WTC11 (cell line): ENCODE measurements at regions not wholly inside any gene's neighbourhood (a gene's known extent, or its start where the extent isn't known, plus 50 kb on each side); places are given as distances from the start of the nearest gene placed in this dataset.

Experiments used
- ATAC-seq: fragments of 200-7000 bp; cut with Tn5 transposase; 2 replicates; pipeline ENCODE4 v1.10.0; 2021; ENCODE audit warnings: mild to moderate bottlenecking, moderate library complexity
- CTCF ChIA-PET: fragments of 300-600 bp; sonication (Branson Sonifier 250); formaldehyde crosslinking; loops from one replicate; lab custom pipeline; 2021; ENCODE audit warnings: antibody characterized with exemption; lab: Charles Lee
- POLR2A ChIA-PET: fragments of 350-600 bp; sonication (Branson Sonifier 250); formaldehyde crosslinking; loops from one replicate; lab custom pipeline; 2021; ENCODE audit warnings: antibody characterized with exemption; lab: Charles Lee
- DNase-seq: peaks from one replicate; pipeline ENCODE4 v3.0.0; 2021; ENCODE audit warnings: low spot score
- H3K27ac Mint-ChIP-seq: 2 replicates; pipeline ENCODE4 v1.8.0; 2021; ENCODE audit warnings: mixed read lengths
- H3K27me3 Mint-ChIP-seq: 2 replicates; pipeline ENCODE4 v1.8.0; 2021; ENCODE audit warnings: low read depth, mild to moderate bottlenecking, moderate library complexity, mixed read lengths
- H3K36me3 Mint-ChIP-seq: 2 replicates; pipeline ENCODE4 v1.8.0; 2021; ENCODE audit warnings: mixed read lengths
- H3K4me1 Mint-ChIP-seq: 2 replicates; pipeline ENCODE4 v1.8.0; 2022; ENCODE audit warnings: mixed read lengths
- H3K4me3 Mint-ChIP-seq: 2 replicates; pipeline ENCODE4 v1.8.0; 2021; ENCODE audit warnings: mild to moderate bottlenecking, moderate library complexity, mixed read lengths
- H3K9me3 Mint-ChIP-seq: 2 replicates; pipeline ENCODE4 v1.8.0; 2021; ENCODE audit warnings: mixed read lengths
- EMX1 ChIP-seq: fragments of 250-450 bp; sonication (Bioruptor Pico); IDR thresholded peaks from 2 replicates; pipeline ENCODE4 v1.8.0; 2021; ENCODE audit warnings: mild to moderate bottlenecking
- FOXK1 ChIP-seq: sonication (generic); formaldehyde crosslinking; IDR thresholded peaks from 2 replicates; pipeline ENCODE4 v1.8.0; 2022; ENCODE audit warnings: mild to moderate bottlenecking, moderate library complexity, missing genetic modification reagents
- GRHL2 ChIP-seq: fragments of 250-450 bp; sonication (Bioruptor Pico); IDR thresholded peaks from 2 replicates; pipeline ENCODE4 v1.8.0; 2022; ENCODE audit warnings: mild to moderate bottlenecking, moderate library complexity; ENCODE audit not compliant: insufficient replicate concordance, severe bottlenecking
- JUN ChIP-seq: sonication (generic); formaldehyde crosslinking; IDR thresholded peaks from 2 replicates; pipeline ENCODE4 v1.8.0; 2023; ENCODE audit warnings: mild to moderate bottlenecking, missing genetic modification reagents
- MYBL2 ChIP-seq: sonication (generic); formaldehyde crosslinking; IDR thresholded peaks from 2 replicates; pipeline ENCODE4 v1.8.1; 2023; ENCODE audit warnings: mild to moderate bottlenecking, moderate library complexity, missing genetic modification reagents
- NFATC4 ChIP-seq: fragments of 250-450 bp; sonication (Bioruptor Pico); IDR thresholded peaks from 2 replicates; pipeline ENCODE4 v1.9.0; 2021; ENCODE audit warnings: mild to moderate bottlenecking
- TEAD1 ChIP-seq: sonication (generic); formaldehyde crosslinking; IDR thresholded peaks from 2 replicates; pipeline ENCODE4 v1.8.0; 2022; ENCODE audit warnings: mild to moderate bottlenecking, missing genetic modification reagents
- ZNF232 ChIP-seq: sonication (generic); formaldehyde crosslinking; IDR thresholded peaks from 2 replicates; pipeline ENCODE4 v1.8.0; 2022; ENCODE audit warnings: mild to moderate bottlenecking, missing genetic modification reagents
- TF ChIP-seq, protein P1 (sequence below): sonication (generic); formaldehyde crosslinking; IDR thresholded peaks from 2 replicates; pipeline ENCODE4 v1.8.0; 2022; ENCODE audit warnings: mild to moderate bottlenecking, missing genetic modification reagents
- TF ChIP-seq, protein P2 (sequence below): sonication (generic); formaldehyde crosslinking; IDR thresholded peaks from 2 replicates; pipeline ENCODE4 v1.8.1; 2023; ENCODE audit warnings: mild to moderate bottlenecking, moderate library complexity, missing genetic modification reagents
- TF ChIP-seq, protein P3 (sequence below): fragments of 200-600 bp; IDR thresholded peaks from 2 replicates; pipeline ENCODE4 v1.8.0; 2022; ENCODE audit warnings: antibody characterized with exemption
- TF ChIP-seq, protein P4 (sequence below): fragments of 250-450 bp; sonication (Bioruptor Pico); IDR thresholded peaks from 2 replicates; pipeline ENCODE4 v2.1.2; 2022; ENCODE audit warnings: mild to moderate bottlenecking, moderate library complexity
- TF ChIP-seq, protein P5 (sequence below): sonication (generic); formaldehyde crosslinking; IDR thresholded peaks from 2 replicates; pipeline ENCODE4 v1.8.0; 2023; ENCODE audit warnings: mild to moderate bottlenecking, missing genetic modification reagents

DNA sequence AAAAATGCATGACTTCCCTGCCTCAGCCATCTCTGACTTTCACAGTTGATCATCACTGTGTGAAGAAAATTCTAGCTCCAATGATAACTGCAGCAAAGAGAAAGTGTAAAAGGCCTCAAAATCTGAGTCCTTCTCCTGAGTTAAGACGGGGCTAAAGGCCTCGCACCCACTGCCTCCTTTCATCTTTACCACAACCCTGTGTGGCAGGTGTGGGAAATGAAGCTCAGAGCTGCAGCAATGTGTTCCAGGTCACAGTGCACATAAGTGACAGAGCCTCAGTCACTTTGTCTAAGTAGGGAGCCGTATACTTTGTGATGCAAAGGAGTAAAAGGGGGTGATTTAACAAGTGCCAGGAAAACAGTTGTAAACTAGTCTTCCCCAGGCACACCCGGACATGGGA lies 144.7 kb upstream of the TMCC3 start:
- ATAC-seq: no peak
- Mint-ChIP-seq H3K4me3 (no peak overlapping the region), H3K36me3 (no peaks in the 10 kb centered on the region), H3K9me3 (no peaks in the 10 kb centered on the region), H3K4me1 (peaks cover 11% of the 10 kb centered on the region), H3K27me3 (no peaks in the 10 kb centered on the region), H3K27ac (peak overlapping the region; percentile 55; the same call in 1 of the 2 replicates)
- POLR2A ChIA-PET: no interaction called here
- CTCF ChIA-PET: interaction anchor here (0.6 kb wide), 1 partner anchor 80 kb away, joined by 4 read pairs; no protein-coding TSS in a partner anchor
- TF ChIP-seq JUN: no peak
- no peak for DNase-seq

DNA sequence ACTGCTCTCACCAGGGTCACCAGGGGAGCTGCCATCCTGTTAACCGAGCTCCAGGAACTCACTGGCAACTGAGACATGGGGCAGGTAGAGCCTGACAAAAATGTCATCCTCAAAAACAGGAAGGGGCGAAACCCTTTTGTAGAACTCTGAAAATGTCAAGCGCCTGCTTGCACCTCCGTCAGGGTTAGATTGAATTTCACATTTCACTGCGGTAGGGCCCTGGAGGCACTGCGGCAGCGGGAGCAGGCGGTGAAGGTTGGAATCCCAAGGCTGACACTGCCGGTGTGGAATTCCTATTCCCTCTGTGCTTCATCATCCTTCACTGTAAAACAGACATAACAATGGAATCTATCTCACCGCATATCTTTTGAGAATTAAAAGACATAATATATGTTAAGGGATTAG lies 142.8 kb upstream of the TMCC3 start:
- CTCF ChIA-PET: no interaction called here
- POLR2A ChIA-PET: interaction anchor here (0.7 kb wide), 1 partner anchor 664 kb away, joined by 3 read pairs; no protein-coding TSS in a partner anchor
- TF ChIP-seq TEAD1 (no peak), GRHL2 (CRISPR knock-in tag) (no peak)
- DNase-seq: peak; percentile 21
- Mint-ChIP-seq H3K9me3 (no peaks in the 10 kb centered on the region), H3K4me1 (peaks cover 11% of the 10 kb centered on the region), H3K4me3 (no peak overlapping the region), H3K36me3 (no peaks in the 10 kb centered on the region), H3K27me3 (no peaks in the 10 kb centered on the region), H3K27ac (no peak overlapping the region)
- peak; percentile 41 for ATAC-seq

DNA sequence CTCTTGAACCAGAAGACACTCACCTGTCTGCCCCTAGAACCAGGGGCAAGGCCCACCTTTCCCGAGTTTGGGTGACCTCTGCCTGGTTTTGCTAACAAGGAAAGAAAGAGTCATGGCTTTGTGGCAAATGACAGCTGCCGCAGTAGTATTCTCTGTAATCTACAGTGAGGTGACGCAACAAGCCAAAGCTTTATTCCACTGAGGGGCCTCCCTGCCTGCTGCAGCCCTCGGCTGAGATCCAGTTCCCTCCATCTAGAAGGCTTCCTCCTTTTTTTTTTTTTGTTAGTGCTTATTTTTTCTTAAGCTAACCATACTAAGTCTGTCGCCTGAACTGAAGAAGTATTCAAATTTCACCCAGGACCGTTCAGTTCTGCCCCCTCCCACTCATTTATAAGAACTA lies 142.3 kb upstream of the TMCC3 start:
- ChIA-PET POLR2A (interaction anchor here (0.7 kb wide), 1 partner anchor 664 kb away, joined by 3 read pairs; no protein-coding TSS in a partner anchor), CTCF (interaction anchor here (0.6 kb wide), 1 partner anchor 27 kb away, joined by 4 read pairs; no protein-coding TSS in a partner anchor)
- H3K4me1 Mint-ChIP-seq: peaks cover 11% of the 10 kb centered on the region
- no peaks in the 10 kb centered on the region for H3K9me3 Mint-ChIP-seq
- TF ChIP-seq, protein P1, sequence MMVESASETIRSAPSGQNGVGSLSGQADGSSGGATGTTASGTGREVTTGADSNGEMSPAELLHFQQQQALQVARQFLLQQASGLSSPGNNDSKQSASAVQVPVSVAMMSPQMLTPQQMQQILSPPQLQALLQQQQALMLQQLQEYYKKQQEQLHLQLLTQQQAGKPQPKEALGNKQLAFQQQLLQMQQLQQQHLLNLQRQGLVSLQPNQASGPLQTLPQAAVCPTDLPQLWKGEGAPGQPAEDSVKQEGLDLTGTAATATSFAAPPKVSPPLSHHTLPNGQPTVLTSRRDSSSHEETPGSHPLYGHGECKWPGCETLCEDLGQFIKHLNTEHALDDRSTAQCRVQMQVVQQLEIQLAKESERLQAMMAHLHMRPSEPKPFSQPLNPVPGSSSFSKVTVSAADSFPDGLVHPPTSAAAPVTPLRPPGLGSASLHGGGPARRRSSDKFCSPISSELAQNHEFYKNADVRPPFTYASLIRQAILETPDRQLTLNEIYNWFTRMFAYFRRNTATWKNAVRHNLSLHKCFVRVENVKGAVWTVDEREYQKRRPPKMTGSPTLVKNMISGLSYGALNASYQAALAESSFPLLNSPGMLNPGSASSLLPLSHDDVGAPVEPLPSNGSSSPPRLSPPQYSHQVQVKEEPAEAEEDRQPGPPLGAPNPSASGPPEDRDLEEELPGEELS (CRISPR knock-in tag): no peak
- TF ChIP-seq, protein P2, sequence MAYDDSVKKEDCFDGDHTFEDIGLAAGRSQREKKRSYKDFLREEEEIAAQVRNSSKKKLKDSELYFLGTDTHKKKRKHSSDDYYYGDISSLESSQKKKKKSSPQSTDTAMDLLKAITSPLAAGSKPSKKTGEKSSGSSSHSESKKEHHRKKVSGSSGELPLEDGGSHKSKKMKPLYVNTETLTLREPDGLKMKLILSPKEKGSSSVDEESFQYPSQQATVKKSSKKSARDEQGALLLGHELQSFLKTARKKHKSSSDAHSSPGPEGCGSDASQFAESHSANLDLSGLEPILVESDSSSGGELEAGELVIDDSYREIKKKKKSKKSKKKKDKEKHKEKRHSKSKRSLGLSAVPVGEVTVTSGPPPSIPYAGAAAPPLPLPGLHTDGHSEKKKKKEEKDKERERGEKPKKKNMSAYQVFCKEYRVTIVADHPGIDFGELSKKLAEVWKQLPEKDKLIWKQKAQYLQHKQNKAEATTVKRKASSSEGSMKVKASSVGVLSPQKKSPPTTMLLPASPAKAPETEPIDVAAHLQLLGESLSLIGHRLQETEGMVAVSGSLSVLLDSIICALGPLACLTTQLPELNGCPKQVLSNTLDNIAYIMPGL (CRISPR knock-in tag): no peak
- TF ChIP-seq, protein P3, sequence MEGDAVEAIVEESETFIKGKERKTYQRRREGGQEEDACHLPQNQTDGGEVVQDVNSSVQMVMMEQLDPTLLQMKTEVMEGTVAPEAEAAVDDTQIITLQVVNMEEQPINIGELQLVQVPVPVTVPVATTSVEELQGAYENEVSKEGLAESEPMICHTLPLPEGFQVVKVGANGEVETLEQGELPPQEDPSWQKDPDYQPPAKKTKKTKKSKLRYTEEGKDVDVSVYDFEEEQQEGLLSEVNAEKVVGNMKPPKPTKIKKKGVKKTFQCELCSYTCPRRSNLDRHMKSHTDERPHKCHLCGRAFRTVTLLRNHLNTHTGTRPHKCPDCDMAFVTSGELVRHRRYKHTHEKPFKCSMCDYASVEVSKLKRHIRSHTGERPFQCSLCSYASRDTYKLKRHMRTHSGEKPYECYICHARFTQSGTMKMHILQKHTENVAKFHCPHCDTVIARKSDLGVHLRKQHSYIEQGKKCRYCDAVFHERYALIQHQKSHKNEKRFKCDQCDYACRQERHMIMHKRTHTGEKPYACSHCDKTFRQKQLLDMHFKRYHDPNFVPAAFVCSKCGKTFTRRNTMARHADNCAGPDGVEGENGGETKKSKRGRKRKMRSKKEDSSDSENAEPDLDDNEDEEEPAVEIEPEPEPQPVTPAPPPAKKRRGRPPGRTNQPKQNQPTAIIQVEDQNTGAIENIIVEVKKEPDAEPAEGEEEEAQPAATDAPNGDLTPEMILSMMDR: no peak
- TF ChIP-seq, protein P4, sequence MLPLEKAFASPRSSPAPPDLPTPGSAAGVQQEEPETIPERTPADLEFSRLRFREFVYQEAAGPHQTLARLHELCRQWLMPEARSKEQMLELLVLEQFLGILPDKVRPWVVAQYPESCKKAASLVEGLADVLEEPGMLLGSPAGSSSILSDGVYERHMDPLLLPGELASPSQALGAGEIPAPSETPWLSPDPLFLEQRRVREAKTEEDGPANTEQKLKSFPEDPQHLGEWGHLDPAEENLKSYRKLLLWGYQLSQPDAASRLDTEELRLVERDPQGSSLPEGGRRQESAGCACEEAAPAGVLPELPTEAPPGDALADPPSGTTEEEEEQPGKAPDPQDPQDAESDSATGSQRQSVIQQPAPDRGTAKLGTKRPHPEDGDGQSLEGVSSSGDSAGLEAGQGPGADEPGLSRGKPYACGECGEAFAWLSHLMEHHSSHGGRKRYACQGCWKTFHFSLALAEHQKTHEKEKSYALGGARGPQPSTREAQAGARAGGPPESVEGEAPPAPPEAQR (CRISPR knock-in tag): no peak
- TF ChIP-seq NFATC4 (CRISPR knock-in tag) (no peak), FOXK1 (CRISPR knock-in tag) (no peak), ZNF232 (CRISPR knock-in tag) (no peak), MYBL2 (CRISPR knock-in tag) (no peak), EMX1 (no peak)
- TF ChIP-seq, protein P5, sequence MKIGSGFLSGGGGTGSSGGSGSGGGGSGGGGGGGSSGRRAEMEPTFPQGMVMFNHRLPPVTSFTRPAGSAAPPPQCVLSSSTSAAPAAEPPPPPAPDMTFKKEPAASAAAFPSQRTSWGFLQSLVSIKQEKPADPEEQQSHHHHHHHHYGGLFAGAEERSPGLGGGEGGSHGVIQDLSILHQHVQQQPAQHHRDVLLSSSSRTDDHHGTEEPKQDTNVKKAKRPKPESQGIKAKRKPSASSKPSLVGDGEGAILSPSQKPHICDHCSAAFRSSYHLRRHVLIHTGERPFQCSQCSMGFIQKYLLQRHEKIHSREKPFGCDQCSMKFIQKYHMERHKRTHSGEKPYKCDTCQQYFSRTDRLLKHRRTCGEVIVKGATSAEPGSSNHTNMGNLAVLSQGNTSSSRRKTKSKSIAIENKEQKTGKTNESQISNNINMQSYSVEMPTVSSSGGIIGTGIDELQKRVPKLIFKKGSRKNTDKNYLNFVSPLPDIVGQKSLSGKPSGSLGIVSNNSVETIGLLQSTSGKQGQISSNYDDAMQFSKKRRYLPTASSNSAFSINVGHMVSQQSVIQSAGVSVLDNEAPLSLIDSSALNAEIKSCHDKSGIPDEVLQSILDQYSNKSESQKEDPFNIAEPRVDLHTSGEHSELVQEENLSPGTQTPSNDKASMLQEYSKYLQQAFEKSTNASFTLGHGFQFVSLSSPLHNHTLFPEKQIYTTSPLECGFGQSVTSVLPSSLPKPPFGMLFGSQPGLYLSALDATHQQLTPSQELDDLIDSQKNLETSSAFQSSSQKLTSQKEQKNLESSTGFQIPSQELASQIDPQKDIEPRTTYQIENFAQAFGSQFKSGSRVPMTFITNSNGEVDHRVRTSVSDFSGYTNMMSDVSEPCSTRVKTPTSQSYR: no peak
- H3K4me3 Mint-ChIP-seq: no peak overlapping the region
- H3K27ac Mint-ChIP-seq: no peak overlapping the region
- no peaks in the 10 kb centered on the region for H3K36me3 Mint-ChIP-seq
- H3K27me3 Mint-ChIP-seq: no peaks in the 10 kb centered on the region
- DNase-seq (no peak), ATAC-seq (no peak)
